ENCODE measurements at regions not wholly inside any gene's neighbourhood (a gene's known extent, or its start where the extent isn't known, plus 50 kb on each side); places are given as distances from the start of the nearest gene placed in this dataset.
A peak's percentile ranks its signal among the peaks of the same experiment; 100 is the strongest.

- no peak for ATAC-seq
- TF ChIP-seq ZC3H10 (CRISPR knock-in tag; IDR thresholded peaks at IDR 0.05) = no peak
- no peak for TF ChIP-seq ARNTL (CRISPR knock-in tag; IDR thresholded peaks at IDR 0.05; ENCODE audit: borderline replicate concordance, low read depth)
- no peak for TF ChIP-seq ZNF70 (CRISPR knock-in tag; IDR thresholded peaks at IDR 0.05)
- no peak for TF ChIP-seq ZNF8 (CRISPR knock-in tag; IDR thresholded peaks at IDR 0.05)
- TF ChIP-seq ESRRG (CRISPR knock-in tag; IDR thresholded peaks at IDR 0.05) = no peak
- no peak for TF ChIP-seq BACH2 (CRISPR knock-in tag; IDR thresholded peaks at IDR 0.05; ENCODE audit: borderline replicate concordance)
- TF ChIP-seq TCF4 (CRISPR knock-in tag; IDR thresholded peaks at IDR 0.05; ENCODE audit: borderline replicate concordance) = no peak
Measured at GRCh38 chr5:61869333-61869732, 436.7 kb upstream of the KIF2A start.

DNA sequence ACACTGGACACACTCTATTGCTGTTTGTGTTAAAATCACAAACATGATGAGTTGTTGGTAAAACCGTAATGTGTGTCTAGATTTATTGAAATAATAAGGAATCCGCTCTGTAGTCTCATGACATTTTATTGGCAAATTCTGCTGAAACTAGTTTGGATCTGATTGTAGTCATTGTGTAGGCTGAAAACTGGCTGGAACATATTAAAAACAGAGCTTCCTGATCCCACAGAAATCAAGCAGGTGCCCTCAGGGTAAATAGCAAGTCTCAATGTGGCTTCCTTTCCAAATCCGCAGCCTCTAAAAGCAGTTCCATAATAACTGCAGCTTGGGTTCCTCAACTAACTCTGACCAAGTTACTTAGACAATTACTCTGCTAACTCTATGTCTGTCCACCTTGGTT, 427.5 kb upstream of the KIF2A start:
- no peak for ATAC-seq
- TF ChIP-seq, protein P1, sequence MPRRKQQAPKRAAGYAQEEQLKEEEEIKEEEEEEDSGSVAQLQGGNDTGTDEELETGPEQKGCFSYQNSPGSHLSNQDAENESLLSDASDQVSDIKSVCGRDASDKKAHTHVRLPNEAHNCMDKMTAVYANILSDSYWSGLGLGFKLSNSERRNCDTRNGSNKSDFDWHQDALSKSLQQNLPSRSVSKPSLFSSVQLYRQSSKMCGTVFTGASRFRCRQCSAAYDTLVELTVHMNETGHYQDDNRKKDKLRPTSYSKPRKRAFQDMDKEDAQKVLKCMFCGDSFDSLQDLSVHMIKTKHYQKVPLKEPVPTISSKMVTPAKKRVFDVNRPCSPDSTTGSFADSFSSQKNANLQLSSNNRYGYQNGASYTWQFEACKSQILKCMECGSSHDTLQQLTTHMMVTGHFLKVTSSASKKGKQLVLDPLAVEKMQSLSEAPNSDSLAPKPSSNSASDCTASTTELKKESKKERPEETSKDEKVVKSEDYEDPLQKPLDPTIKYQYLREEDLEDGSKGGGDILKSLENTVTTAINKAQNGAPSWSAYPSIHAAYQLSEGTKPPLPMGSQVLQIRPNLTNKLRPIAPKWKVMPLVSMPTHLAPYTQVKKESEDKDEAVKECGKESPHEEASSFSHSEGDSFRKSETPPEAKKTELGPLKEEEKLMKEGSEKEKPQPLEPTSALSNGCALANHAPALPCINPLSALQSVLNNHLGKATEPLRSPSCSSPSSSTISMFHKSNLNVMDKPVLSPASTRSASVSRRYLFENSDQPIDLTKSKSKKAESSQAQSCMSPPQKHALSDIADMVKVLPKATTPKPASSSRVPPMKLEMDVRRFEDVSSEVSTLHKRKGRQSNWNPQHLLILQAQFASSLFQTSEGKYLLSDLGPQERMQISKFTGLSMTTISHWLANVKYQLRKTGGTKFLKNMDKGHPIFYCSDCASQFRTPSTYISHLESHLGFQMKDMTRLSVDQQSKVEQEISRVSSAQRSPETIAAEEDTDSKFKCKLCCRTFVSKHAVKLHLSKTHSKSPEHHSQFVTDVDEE (CRISPR knock-in tag; IDR thresholded peaks at IDR 0.05) = no peak
- TF ChIP-seq PPARA (CRISPR knock-in tag; IDR thresholded peaks at IDR 0.05; ENCODE audit: borderline replicate concordance) = no peak
- TF ChIP-seq TCF4 (CRISPR knock-in tag; IDR thresholded peaks at IDR 0.05; ENCODE audit: borderline replicate concordance) = no peak
- no peak for TF ChIP-seq SNAI2 (CRISPR knock-in tag; IDR thresholded peaks at IDR 0.05)
- no peak for TF ChIP-seq OSR1 (CRISPR knock-in tag; IDR thresholded peaks at IDR 0.05)
- TF ChIP-seq ZFP3 (CRISPR knock-in tag; IDR thresholded peaks at IDR 0.05) = no peak
- TF ChIP-seq BACH2 (CRISPR knock-in tag; IDR thresholded peaks at IDR 0.05; ENCODE audit: borderline replicate concordance) = no peak
- TF ChIP-seq ZNF8 (CRISPR knock-in tag; IDR thresholded peaks at IDR 0.05) = no peak
- no peak for TF ChIP-seq ISL1 (CRISPR knock-in tag; IDR thresholded peaks at IDR 0.05)

DNA sequence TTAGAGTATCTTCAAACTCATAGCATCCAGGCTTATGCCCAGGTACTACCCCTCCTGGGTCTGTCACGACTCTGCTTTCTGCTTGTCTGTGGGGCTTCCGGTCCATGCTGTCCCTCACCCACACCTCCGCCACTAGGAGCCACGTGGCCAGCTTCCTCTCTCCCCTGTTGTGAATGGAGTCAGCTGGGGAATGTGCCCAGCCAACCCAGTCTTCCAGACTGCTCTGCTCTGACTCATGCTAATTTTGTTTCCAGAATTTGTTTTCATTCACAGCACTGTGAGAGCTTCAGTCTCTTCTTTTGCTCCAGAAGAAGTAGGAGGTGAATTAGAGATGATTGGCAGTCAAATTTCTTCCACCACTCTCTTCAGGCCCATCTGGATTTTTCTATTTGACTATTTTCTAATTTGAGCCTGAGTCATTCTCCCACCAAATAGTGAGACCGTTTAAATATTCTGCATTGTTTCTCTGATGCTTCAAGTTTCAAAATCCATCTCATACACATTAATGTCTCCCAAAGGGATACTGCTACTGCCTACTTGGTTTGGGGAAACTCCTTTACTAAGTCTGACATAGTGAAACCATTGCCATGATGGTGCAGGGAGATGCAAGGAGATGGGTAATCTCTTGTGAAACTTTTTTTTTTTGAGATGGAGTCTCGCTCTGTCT, 424.1 kb upstream of the KIF2A start:
- TF ChIP-seq ISL1 (CRISPR knock-in tag; IDR thresholded peaks at IDR 0.05) = 0 out of 2 replicates have a peak, but pooled peaks have one; percentile 7
- TF ChIP-seq GLIS3 (CRISPR knock-in tag; IDR thresholded peaks at IDR 0.05) = no peak
- no peak for TF ChIP-seq ZNF70 (CRISPR knock-in tag; IDR thresholded peaks at IDR 0.05)
- ATAC-seq = no peak

DNA sequence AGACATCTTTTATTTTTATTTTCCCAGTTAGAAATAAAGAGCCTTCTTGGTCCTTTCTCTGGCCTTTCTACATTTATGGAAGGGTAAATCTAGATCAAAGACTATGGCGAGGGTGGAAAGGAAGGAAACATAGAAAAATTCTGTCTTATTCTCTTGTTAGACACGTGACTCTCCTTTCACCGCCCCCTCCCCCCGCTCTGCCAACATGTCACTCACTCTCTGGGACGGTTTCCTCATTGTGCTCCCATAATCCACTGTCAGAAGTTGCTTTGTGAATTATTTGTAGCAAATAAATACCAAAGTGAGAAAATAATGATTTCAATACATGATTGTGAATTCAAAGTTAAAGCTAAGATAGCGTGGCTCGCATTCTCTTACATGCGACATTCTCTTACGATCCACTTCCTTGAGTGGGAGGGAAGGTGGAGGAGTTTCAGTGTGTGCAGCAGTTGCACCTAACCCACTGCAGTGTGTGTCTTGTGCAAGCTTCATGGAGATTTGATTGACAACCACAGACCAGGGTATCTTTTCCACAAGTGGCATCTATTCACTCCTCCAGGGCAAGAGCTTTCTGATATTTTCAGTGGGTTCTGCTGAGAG, 423.0 kb upstream of the KIF2A start:
- TF ChIP-seq, protein P1 (CRISPR knock-in tag; IDR thresholded peaks at IDR 0.05) = no peak
- no peak for TF ChIP-seq TOX (CRISPR knock-in tag; IDR thresholded peaks at IDR 0.05; ENCODE audit: borderline replicate concordance)
- TF ChIP-seq POU6F1 (CRISPR knock-in tag; IDR thresholded peaks at IDR 0.05; ENCODE audit: borderline replicate concordance, low read depth) = no peak
- no peak for TF ChIP-seq ZNF565 (CRISPR knock-in tag; conservative IDR thresholded peaks at IDR 0.05; ENCODE audit: low read depth)
- TF ChIP-seq CSDC2 (CRISPR knock-in tag; IDR thresholded peaks at IDR 0.05) = no peak
- TF ChIP-seq CREB5 (CRISPR knock-in tag; IDR thresholded peaks at IDR 0.05; ENCODE audit: low read depth) = no peak
- no peak for TF ChIP-seq PATZ1 (CRISPR knock-in tag; IDR thresholded peaks at IDR 0.05; ENCODE audit: borderline replicate concordance)
- TF ChIP-seq GLIS3 (CRISPR knock-in tag; IDR thresholded peaks at IDR 0.05) = no peak
- TF ChIP-seq ISL1 (CRISPR knock-in tag; IDR thresholded peaks at IDR 0.05) = no peak
- TF ChIP-seq SNAI2 (CRISPR knock-in tag; IDR thresholded peaks at IDR 0.05) = no peak
- TF ChIP-seq OSR1 (CRISPR knock-in tag; IDR thresholded peaks at IDR 0.05) = no peak
- no peak for TF ChIP-seq TCF4 (CRISPR knock-in tag; IDR thresholded peaks at IDR 0.05; ENCODE audit: borderline replicate concordance)
- TF ChIP-seq RARB (CRISPR knock-in tag; IDR thresholded peaks at IDR 0.05) = no peak
- no peak for TF ChIP-seq ZFP3 (CRISPR knock-in tag; IDR thresholded peaks at IDR 0.05)

More for the DNA sequence above, 423.0 kb upstream of the KIF2A start:
- ATAC-seq = no peak
